ENCODE measurements at regions not wholly inside any gene's neighbourhood (a gene's known extent, or its start where the extent isn't known, plus 50 kb on each side); places are given as distances from the start of the nearest gene placed in this dataset.

GRCh38 chr10:131371571-131371970, 60.0 kb upstream of the TCERG1L start:
- H4K20me1 ChIP-seq (ENCODE audit: control insufficient read depth, insufficient read depth, insufficient read length), result no peaks in the 10 kb centered on the region
- no CpG with 5 or more reads among the region's 8 CpGs for WGBS (ENCODE audit: extremely low coverage, insufficient read length, low lambda C conversion rate)
- H2BK12ac ChIP-seq (ENCODE audit: insufficient read length, low read depth, low read length), result no peak overlapping the region
- no peak overlapping the region for H2AK5ac ChIP-seq (ENCODE audit: insufficient read length, low read length)
- Mint-ChIP-seq H3K4me3 (no peak overlapping the region), H3K9me3 (peaks cover 24 to 27% of the 10 kb centered on the region in 2 experiments), H3K27ac (no peak overlapping the region), H3K36me3 (ENCODE audit: insufficient read depth in 1 of 3, low read depth in 3 of 3) (peaks cover 0 to 15% (median 3%) of the 10 kb centered on the region in 3 experiments; a peak in 4 of 7 replicates), H3K27me3 (ENCODE audit: low read depth) (peaks cover 22% of the 10 kb centered on the region), H3K4me1 (no peaks in the 10 kb centered on the region)
- H3K14ac ChIP-seq (ENCODE audit: insufficient read depth, low read length), result no peak overlapping the region
- no peak overlapping the region for H2AFZ ChIP-seq (ENCODE audit: low read length)
- no peak overlapping the region for H3K4me2 ChIP-seq (ENCODE audit: insufficient read depth, insufficient read length, low read length)
- no peak overlapping the region for H3K18ac ChIP-seq (ENCODE audit: insufficient read length, low read depth, low read length)
- H3K23me2 ChIP-seq (ENCODE audit: insufficient read length, low read depth, low read length, poor library complexity, severe bottlenecking), result no peaks in the 10 kb centered on the region
- no peak overlapping the region for H4K8ac ChIP-seq (replicated peaks; ENCODE audit: insufficient read length, low read depth, low read length)
- H4K91ac ChIP-seq (ENCODE audit: insufficient read length, low read depth, low read length), result no peak overlapping the region
- no peak overlapping the region for H2BK15ac ChIP-seq (ENCODE audit: low read depth, low read length)
- no peaks in the 10 kb centered on the region for H3K27me3 ChIP-seq (ENCODE audit: insufficient read depth, low read length)
- H3K79me1 ChIP-seq (ENCODE audit: insufficient read depth, low read depth, low read length, poor library complexity, severe bottlenecking), result no peaks in the 10 kb centered on the region
- DNase-seq, result no peak
- no peaks in the 10 kb centered on the region for H3K9me3 ChIP-seq (ENCODE audit: control insufficient read depth, low read depth, low read length)
- no peak overlapping the region for H4K5ac ChIP-seq (ENCODE audit: insufficient read length, low read depth, low read length)
- H2BK20ac ChIP-seq (ENCODE audit: low read depth, low read length, poor library complexity, severe bottlenecking), result no peak overlapping the region
- no peak overlapping the region for H2BK120ac ChIP-seq (ENCODE audit: low read depth, low read length, poor library complexity, severe bottlenecking)
- no peak overlapping the region for H3T11ph ChIP-seq (ENCODE audit: low read length)
- no peaks in the 10 kb centered on the region for H3K4me1 ChIP-seq (ENCODE audit: insufficient read depth, low read length)
- TF ChIP-seq CTCF (conservative IDR thresholded peaks at IDR 0.05), result no peak
- H3K56ac ChIP-seq (ENCODE audit: insufficient read length, low read depth, low read length), result no peak overlapping the region
- H3K27ac ChIP-seq (ENCODE audit: insufficient read length, low read depth, low read length), result no peak overlapping the region
- no peak overlapping the region for H3K23ac ChIP-seq (ENCODE audit: insufficient read length, low read depth, low read length)
- H3K4ac ChIP-seq (ENCODE audit: low read depth, low read length), result no peak overlapping the region
- H2BK5ac ChIP-seq (ENCODE audit: insufficient read length, low read length), result no peak overlapping the region
- no peak overlapping the region for H3K9ac ChIP-seq (ENCODE audit: extremely low read depth, insufficient read length, low read length)
- H3K79me2 ChIP-seq (ENCODE audit: insufficient read depth, low read length), result no peaks in the 10 kb centered on the region
